Astrocyte (in vitro differentiated cells and primary cell): ENCODE measurements at regions not wholly inside any gene's neighbourhood (a gene's known extent, or its start where the extent isn't known, plus 50 kb on each side); places are given as distances from the start of the nearest gene placed in this dataset.

ENCODE experiments used
- DNase-seq: peaks from one replicate; pipeline ENCODE4 v3.0.0-alpha.2; 2010; ENCODE audit warnings: low read depth
- FAIRE-seq: peaks from 2 replicates; lab custom pipeline; 2011; peaks lifted over from hg19 to GRCh38; lab: Jason Lieb, UNC
- H2AFZ ChIP-seq: 2 replicates; pipeline ENCODE4 v1.6.0; 2012; ENCODE audit warnings: low read depth, low read length, inconsistent platforms
- H3K27ac ChIP-seq: 2 replicates; pipeline ENCODE4 v1.5.1; 2011; ENCODE audit warnings: low read depth, low read length, inconsistent platforms
- H3K27me3 ChIP-seq: 2 replicates; pipeline ENCODE4 v1.6.0; 2011; ENCODE audit warnings: low read length, inconsistent platforms; ENCODE audit not compliant: insufficient read depth
- H3K36me3 ChIP-seq: 2 replicates; pipeline ENCODE4 v1.5.1; 2011; ENCODE audit warnings: low read length, inconsistent platforms; ENCODE audit not compliant: insufficient read depth
- H3K4me1 ChIP-seq: 2 replicates; pipeline ENCODE4 v1.5.1; 2011; ENCODE audit warnings: low read length, inconsistent platforms; ENCODE audit not compliant: insufficient read depth
- H3K4me2 ChIP-seq: 2 replicates; pipeline ENCODE4 v1.6.0; 2012; ENCODE audit warnings: low read length, inconsistent platforms
- H3K4me3 ChIP-seq: 2 replicates; pipeline ENCODE4 v1.5.1; 2011; ENCODE audit warnings: low read depth, mild to moderate bottlenecking, low read length, inconsistent platforms; ENCODE audit not compliant: insufficient read depth
- H3K79me2 ChIP-seq: 2 replicates; pipeline ENCODE4 v1.6.0; 2012; ENCODE audit warnings: mild to moderate bottlenecking, low read length, inconsistent platforms; ENCODE audit not compliant: insufficient read depth
- H3K9ac ChIP-seq: 2 replicates; pipeline ENCODE4 v1.6.0; 2012; ENCODE audit warnings: mild to moderate bottlenecking, low read length, inconsistent platforms
- H3K9me3 ChIP-seq: 2 replicates; pipeline ENCODE4 v1.5.1; 2012; ENCODE audit warnings: low read depth, mild to moderate bottlenecking, low read length, inconsistent platforms; ENCODE audit not compliant: insufficient read depth
- H4K20me1 ChIP-seq: 2 replicates; pipeline ENCODE4 v1.6.0; 2012; ENCODE audit warnings: low read length, inconsistent platforms; ENCODE audit not compliant: insufficient read depth
- H3K27ac Mint-ChIP-seq: one replicate; pipeline ENCODE4 v1.8.0; 2021; ENCODE audit warnings: mild to moderate bottlenecking, mixed read lengths; ENCODE audit not compliant: unreplicated experiment
- H3K27me3 Mint-ChIP-seq: one replicate; pipeline ENCODE4 v1.8.0; 2021; ENCODE audit warnings: low read depth, mixed read lengths; ENCODE audit not compliant: unreplicated experiment
- H3K36me3 Mint-ChIP-seq: one replicate; pipeline ENCODE4 v1.8.0; 2021; ENCODE audit warnings: low read depth, mixed read lengths; ENCODE audit not compliant: unreplicated experiment
- H3K4me1 Mint-ChIP-seq: one replicate; pipeline ENCODE4 v1.8.0; 2021; ENCODE audit warnings: low read depth, mixed read lengths; ENCODE audit not compliant: unreplicated experiment
- H3K4me3 Mint-ChIP-seq: one replicate; pipeline ENCODE4 v1.8.0; 2021; ENCODE audit warnings: mild to moderate bottlenecking, moderate library complexity, mixed read lengths; ENCODE audit not compliant: unreplicated experiment
- H3K9me3 Mint-ChIP-seq: one replicate; pipeline ENCODE4 v1.8.0; 2021; ENCODE audit warnings: mild to moderate bottlenecking, mixed read lengths; ENCODE audit not compliant: unreplicated experiment
- EZH2 ChIP-seq: IDR thresholded peaks from 2 replicates; pipeline ENCODE4 v1.6.1; 2012; ENCODE audit warnings: mild to moderate bottlenecking, low read length, inconsistent platforms; ENCODE audit not compliant: insufficient read depth
- TF ChIP-seq, protein P1 (sequence below): IDR thresholded peaks from 2 replicates; pipeline ENCODE4 v1.5.1; 2011; ENCODE audit warnings: low read depth, mild to moderate bottlenecking, inconsistent platforms, low read length, moderate library complexity; ENCODE audit not compliant: insufficient read depth

GRCh38 chrX:39159921-39160507, 358.8 kb downstream of the MID1IP1 start:
- no peak overlapping the region for H2AFZ ChIP-seq
- Mint-ChIP-seq H3K36me3 (no peaks in the 10 kb centered on the region), H3K9me3 (peaks cover 2% of the 10 kb centered on the region), H3K4me1 (peaks cover 28% of the 10 kb centered on the region), H3K27me3 (peaks cover 30% of the 10 kb centered on the region), H3K4me3 (no peak overlapping the region), H3K27ac (peak overlapping the region; percentile 62)
- no peaks in the 10 kb centered on the region for H4K20me1 ChIP-seq
- no peak overlapping the region for H3K9ac ChIP-seq
- peak overlapping the region; percentile 55 for H3K4me2 ChIP-seq
- peak; percentile 77 for FAIRE-seq
- no peak for TF ChIP-seq EZH2
- TF ChIP-seq, protein P1, sequence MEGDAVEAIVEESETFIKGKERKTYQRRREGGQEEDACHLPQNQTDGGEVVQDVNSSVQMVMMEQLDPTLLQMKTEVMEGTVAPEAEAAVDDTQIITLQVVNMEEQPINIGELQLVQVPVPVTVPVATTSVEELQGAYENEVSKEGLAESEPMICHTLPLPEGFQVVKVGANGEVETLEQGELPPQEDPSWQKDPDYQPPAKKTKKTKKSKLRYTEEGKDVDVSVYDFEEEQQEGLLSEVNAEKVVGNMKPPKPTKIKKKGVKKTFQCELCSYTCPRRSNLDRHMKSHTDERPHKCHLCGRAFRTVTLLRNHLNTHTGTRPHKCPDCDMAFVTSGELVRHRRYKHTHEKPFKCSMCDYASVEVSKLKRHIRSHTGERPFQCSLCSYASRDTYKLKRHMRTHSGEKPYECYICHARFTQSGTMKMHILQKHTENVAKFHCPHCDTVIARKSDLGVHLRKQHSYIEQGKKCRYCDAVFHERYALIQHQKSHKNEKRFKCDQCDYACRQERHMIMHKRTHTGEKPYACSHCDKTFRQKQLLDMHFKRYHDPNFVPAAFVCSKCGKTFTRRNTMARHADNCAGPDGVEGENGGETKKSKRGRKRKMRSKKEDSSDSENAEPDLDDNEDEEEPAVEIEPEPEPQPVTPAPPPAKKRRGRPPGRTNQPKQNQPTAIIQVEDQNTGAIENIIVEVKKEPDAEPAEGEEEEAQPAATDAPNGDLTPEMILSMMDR = no peak
- H3K27me3 ChIP-seq = peaks cover 22% of the 10 kb centered on the region
- no peaks in the 10 kb centered on the region for H3K36me3 ChIP-seq
- H3K27ac ChIP-seq = peak overlapping the region; percentile 53
- H3K4me1 ChIP-seq = peaks cover 16% of the 10 kb centered on the region
- H3K9me3 ChIP-seq = no peaks in the 10 kb centered on the region
- no peaks in the 10 kb centered on the region for H3K79me2 ChIP-seq
- DNase-seq = no peak
- no peak overlapping the region for H3K4me3 ChIP-seq

- Mint-ChIP-seq H3K27me3 (peaks cover 34% of the 10 kb centered on the region), H3K4me1 (peaks cover 23% of the 10 kb centered on the region), H3K36me3 (no peaks in the 10 kb centered on the region), H3K9me3 (peaks cover 2% of the 10 kb centered on the region), H3K4me3 (no peak overlapping the region), H3K27ac (no peak overlapping the region)
- Histone ChIP-seq H3K27me3 (peaks cover 30% of the 10 kb centered on the region), H3K27ac (no peak overlapping the region), H4K20me1 (no peaks in the 10 kb centered on the region), H3K4me1 (peaks cover 16% of the 10 kb centered on the region), H3K79me2 (no peaks in the 10 kb centered on the region), H3K9me3 (no peaks in the 10 kb centered on the region), H3K4me2 (no peak overlapping the region), H3K9ac (no peak overlapping the region), H2AFZ (no peak overlapping the region), H3K4me3 (no peak overlapping the region), H3K36me3 (no peaks in the 10 kb centered on the region)
- FAIRE-seq (peak; percentile 45), DNase-seq (no peak)
- TF ChIP-seq, protein P1 = no peak
- no peak for TF ChIP-seq EZH2
These were observed 360.5 kb downstream of the MID1IP1 start for GRCh38 chrX:39161611-39162255.

- Histone ChIP-seq H3K36me3 (no peaks in the 10 kb centered on the region), H2AFZ (peak overlapping the region; percentile 10), H3K4me1 (peaks cover 16% of the 10 kb centered on the region), H3K27me3 (peaks cover 30% of the 10 kb centered on the region), H3K9me3 (no peaks in the 10 kb centered on the region), H3K79me2 (no peaks in the 10 kb centered on the region), H3K4me3 (no peak overlapping the region), H3K27ac (no peak overlapping the region), H3K9ac (no peak overlapping the region), H3K4me2 (no peak overlapping the region), H4K20me1 (no peaks in the 10 kb centered on the region)
- no peak overlapping the region for H3K4me3 Mint-ChIP-seq
- no peak for FAIRE-seq
- no peaks in the 10 kb centered on the region for H3K36me3 Mint-ChIP-seq
- no peak overlapping the region for H3K27ac Mint-ChIP-seq
- peaks cover 21% of the 10 kb centered on the region for H3K4me1 Mint-ChIP-seq
- H3K27me3 Mint-ChIP-seq = peaks cover 36% of the 10 kb centered on the region
- no peak for DNase-seq
- peaks cover 2% of the 10 kb centered on the region for H3K9me3 Mint-ChIP-seq
- no peak for TF ChIP-seq EZH2
- TF ChIP-seq, protein P1 = no peak
These were observed 361.1 kb downstream of the MID1IP1 start for GRCh38 chrX:39162322-39162735.
